RWPE2 (cell line): ENCODE measurements at regions not wholly inside any gene's neighbourhood (a gene's known extent, or its start where the extent isn't known, plus 50 kb on each side); places are given as distances from the start of the nearest gene placed in this dataset.
A peak's percentile ranks its signal among the peaks of the same experiment; 100 is the strongest.

ENCODE experiments used
- ATAC-seq: fragments of 200-7000 bp; cut with Tn5 transposase; 3 replicates; pipeline ENCODE4 v1.9.1; 2021; ENCODE audit warnings: low read depth
- DNase-seq: peaks from one replicate; pipeline ENCODE4 v3.0.0-alpha.2; 2020; ENCODE audit warnings: low spot score
- H3K27ac ChIP-seq: fragments of 450-650 bp; 2 replicates; pipeline ENCODE4 v1.5.1; 2017; ENCODE audit warnings: mild to moderate bottlenecking; ENCODE audit not compliant: poor library complexity, severe bottlenecking
- H3K27me3 ChIP-seq: fragments of 250-450 bp; sonication (Bioruptor Pico); 2 replicates; pipeline ENCODE4 v1.5.1; 2021; ENCODE audit warnings: mild to moderate bottlenecking, moderate library complexity; ENCODE audit not compliant: insufficient read depth, poor library complexity, severe bottlenecking
- H3K36me3 ChIP-seq: fragments of 250-450 bp; sonication (Bioruptor Pico); 2 replicates; pipeline ENCODE4 v1.5.1; 2020; ENCODE audit warnings: low read depth, mild to moderate bottlenecking, moderate library complexity
- H3K4me1 ChIP-seq: fragments of 250-450 bp; sonication (Bioruptor Pico); 2 replicates; pipeline ENCODE4 v1.5.1; 2021; ENCODE audit warnings: mild to moderate bottlenecking, moderate library complexity; ENCODE audit not compliant: insufficient read depth, poor library complexity, severe bottlenecking
- H3K4me3 ChIP-seq: fragments of 250-450 bp; sonication (Bioruptor Pico); 2 replicates; pipeline ENCODE4 v1.5.1; 2021; ENCODE audit warnings: mild to moderate bottlenecking, moderate library complexity; ENCODE audit not compliant: severe bottlenecking
- H3K9me3 ChIP-seq: fragments of 250-450 bp; sonication (Bioruptor Pico); 2 replicates; pipeline ENCODE4 v1.5.1; 2021; ENCODE audit warnings: mild to moderate bottlenecking, moderate library complexity; ENCODE audit not compliant: severe bottlenecking
- CTCF ChIP-seq: fragments of 450-650 bp; IDR thresholded peaks from one replicate; pipeline ENCODE4 v1.5.1; 2017; ENCODE audit warnings: mild to moderate bottlenecking, moderate library complexity; ENCODE audit not compliant: poor library complexity, severe bottlenecking

DNA sequence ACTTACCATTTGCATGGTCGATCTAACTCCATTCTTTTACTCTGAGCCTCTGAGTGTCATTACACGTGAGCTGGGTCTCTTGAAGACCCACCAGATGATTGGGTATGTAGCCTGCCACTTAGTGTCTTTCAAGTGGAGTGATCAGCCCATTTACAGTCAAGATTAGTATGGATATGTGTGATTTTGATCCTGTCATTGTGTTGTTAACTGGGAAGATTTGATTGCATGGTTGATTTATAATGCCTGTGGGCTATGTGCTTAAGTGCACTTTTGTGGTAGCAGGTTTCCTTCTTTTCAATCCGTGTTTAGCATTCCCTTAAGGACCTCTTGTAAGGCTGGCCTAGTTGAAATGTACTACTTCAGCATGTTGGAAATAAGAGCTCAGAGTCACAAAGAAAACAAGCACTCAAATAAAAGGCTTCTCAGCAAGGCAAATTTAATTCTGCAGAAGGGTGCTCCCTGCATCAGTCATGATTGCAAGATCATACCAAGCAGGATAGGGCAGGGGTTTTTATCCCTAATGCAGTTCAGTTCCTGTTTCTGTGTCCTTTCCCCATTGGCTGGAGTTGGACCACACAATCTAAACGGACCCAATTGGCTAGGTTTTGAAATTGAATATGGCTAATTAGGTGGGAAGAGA is 230.7 kb upstream of the SYT4 start:
- H3K27me3 ChIP-seq, result no peaks in the 10 kb centered on the region
- no peaks in the 10 kb centered on the region for H3K36me3 ChIP-seq
- no peak for DNase-seq
- H3K4me1 ChIP-seq, result no peaks in the 10 kb centered on the region
- H3K9me3 ChIP-seq, result no peaks in the 10 kb centered on the region
- H3K4me3 ChIP-seq, result no peak overlapping the region
- no peak for TF ChIP-seq CTCF
- ATAC-seq, result no peak
- H3K27ac ChIP-seq, result no peak overlapping the region

DNA sequence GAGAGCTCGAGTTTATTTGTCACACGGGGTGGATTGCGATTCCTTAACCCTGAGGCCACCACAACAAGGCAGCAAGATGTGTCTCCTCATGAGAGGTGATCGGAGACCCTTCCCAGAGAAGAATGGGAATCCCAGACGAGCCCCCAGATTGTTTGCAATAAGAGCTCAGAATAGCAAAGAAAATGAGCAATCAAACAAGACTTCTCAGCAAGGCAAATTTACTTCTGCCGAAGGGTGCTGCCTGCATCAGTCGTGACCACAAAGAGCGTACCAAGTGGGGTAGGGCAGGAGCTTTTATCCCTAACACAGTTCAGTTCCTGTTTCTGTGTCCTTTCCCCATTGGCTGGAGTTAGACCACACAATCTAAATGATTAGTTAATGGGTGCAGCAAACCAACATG is 237.5 kb upstream of the SYT4 start:
- no peak overlapping the region for H3K27ac ChIP-seq
- H3K4me3 ChIP-seq, result no peak overlapping the region
- no peaks in the 10 kb centered on the region for H3K27me3 ChIP-seq
- no peak for TF ChIP-seq CTCF
- H3K4me1 ChIP-seq, result no peaks in the 10 kb centered on the region
- DNase-seq (no peak), ATAC-seq (no peak)
- no peaks in the 10 kb centered on the region for H3K9me3 ChIP-seq
- H3K36me3 ChIP-seq, result no peaks in the 10 kb centered on the region

DNA sequence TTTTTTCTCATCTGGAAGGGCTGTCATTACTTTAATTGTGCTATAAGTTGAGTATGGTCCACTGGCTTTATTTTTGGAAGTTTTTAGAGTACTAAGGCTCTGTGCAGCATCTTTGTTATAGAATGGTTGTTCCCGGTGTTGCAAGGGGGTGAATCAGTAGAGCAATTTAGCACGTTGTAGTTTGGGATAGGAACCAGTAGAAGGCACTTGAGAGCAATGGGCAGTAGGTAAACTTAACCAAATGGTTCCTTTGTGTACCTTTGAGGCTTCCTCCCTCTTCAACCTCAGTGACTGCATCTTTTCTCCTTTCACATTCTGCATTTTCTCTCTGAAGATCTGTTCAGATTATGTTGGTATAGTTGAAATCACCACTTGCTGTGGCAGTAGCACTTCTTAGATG is 238.2 kb upstream of the SYT4 start:
- DNase-seq, result no peak
- Histone ChIP-seq H3K36me3 (no peaks in the 10 kb centered on the region), H3K27me3 (no peaks in the 10 kb centered on the region), H3K4me1 (no peaks in the 10 kb centered on the region), H3K9me3 (no peaks in the 10 kb centered on the region), H3K27ac (no peak overlapping the region), H3K4me3 (no peak overlapping the region)
- no peak for TF ChIP-seq CTCF
- no peak for ATAC-seq

GRCh38 chr18:43524260-43524659 is 247.0 kb upstream of the SYT4 start:
- peak; percentile 89 for ATAC-seq
- DNase-seq, result no peak
- Histone ChIP-seq H3K4me3 (no peak overlapping the region), H3K27ac (peak overlapping the region; percentile 52), H3K9me3 (no peaks in the 10 kb centered on the region), H3K27me3 (no peaks in the 10 kb centered on the region), H3K4me1 (no peaks in the 10 kb centered on the region), H3K36me3 (no peaks in the 10 kb centered on the region)
- no peak for TF ChIP-seq CTCF

GRCh38 chr18:43525169-43525568 is 247.9 kb upstream of the SYT4 start:
- Histone ChIP-seq H3K27me3 (no peaks in the 10 kb centered on the region), H3K36me3 (no peaks in the 10 kb centered on the region), H3K9me3 (no peaks in the 10 kb centered on the region), H3K4me3 (no peak overlapping the region), H3K27ac (peak overlapping the region; percentile 52), H3K4me1 (no peaks in the 10 kb centered on the region)
- no peak for TF ChIP-seq CTCF
- no peak for ATAC-seq
- DNase-seq, result no peak
